IMR-90 (cell line): ENCODE measurements at regions not wholly inside any gene's neighbourhood (a gene's known extent, or its start where the extent isn't known, plus 50 kb on each side); places are given as distances from the start of the nearest gene placed in this dataset.

Source experiments
- ATAC-seq: fragments of 200-7000 bp; cut with Tn5 transposase; 2 replicates; pipeline ENCODE4 v1.9.1; 2020; ENCODE audit warnings: low read depth, mild to moderate bottlenecking, moderate library complexity
- BruUV-seq: library from RNA; stranded (reverse); fragments of 400-500 nt; replicated peaks from 2 replicates; lab custom pipeline; 2021; lab: Mats Ljungman, UMichigan
- CTCF ChIA-PET: fragments of 300-600 bp; formaldehyde crosslinking; extraction: SDS; loops from one replicate; lab custom pipeline; 2021; ENCODE audit warnings: antibody characterized with exemption; lab: Yijun Ruan, JAX
- POLR2A ChIA-PET: fragments of 300-600 bp; sonication (Branson Sonifier 250); formaldehyde crosslinking; loops from one replicate; lab custom pipeline; 2022; ENCODE audit warnings: antibody characterized with exemption; ENCODE audit not compliant: unreplicated experiment; lab: Charles Lee
- DNase-seq: peaks from one replicate; pipeline ENCODE4 v3.0.0; 2013
- H2AFZ ChIP-seq: replicated peaks from 2 replicates; pipeline ENCODE3; 2013; ENCODE audit warnings: low read length, mild to moderate bottlenecking; ENCODE audit not compliant: poor library complexity
- H2AK5ac ChIP-seq: 2 replicates; pipeline ENCODE4 v1.6.1; 2013; ENCODE audit warnings: low read depth, low read length, inconsistent platforms
- H2AK9ac ChIP-seq: replicated peaks from 2 replicates; pipeline ENCODE3; 2013; ENCODE audit warnings: mild to moderate bottlenecking, low read depth, low read length, moderate library complexity; ENCODE audit not compliant: poor library complexity
- H2BK120ac ChIP-seq: 2 replicates; pipeline ENCODE4 v1.6.1; 2013; ENCODE audit warnings: low read depth, low read length, inconsistent platforms
- H2BK15ac ChIP-seq: 3 replicates; pipeline ENCODE4 v1.6.1; 2013; ENCODE audit warnings: low read depth, low read length, inconsistent platforms
- H2BK20ac ChIP-seq: 2 replicates; pipeline ENCODE4 v1.6.1; 2013; ENCODE audit warnings: low read depth, mild to moderate bottlenecking, inconsistent platforms, low read length, moderate library complexity
- H2BK5ac ChIP-seq: 2 replicates; pipeline ENCODE4 v1.6.1; 2013; ENCODE audit warnings: mild to moderate bottlenecking, low read depth, low read length, inconsistent platforms; ENCODE audit not compliant: poor library complexity, severe bottlenecking
- H3K14ac ChIP-seq: replicated peaks from 2 replicates; pipeline ENCODE4 v1.6.1; 2013; ENCODE audit warnings: low read depth, low read length, inconsistent platforms
- H3K18ac ChIP-seq: 2 replicates; pipeline ENCODE4 v1.6.1; 2013; ENCODE audit warnings: low read depth, low read length, control low read depth
- H3K23ac ChIP-seq: 2 replicates; pipeline ENCODE4 v1.6.1; 2013; ENCODE audit warnings: low read depth, low read length, inconsistent platforms
- H3K27ac ChIP-seq: 2 replicates; pipeline ENCODE4 v1.5.1; 2013; ENCODE audit warnings: mild to moderate bottlenecking, control low read depth, low read length; ENCODE audit not compliant: insufficient read depth
- H3K27me3 ChIP-seq: 2 replicates; pipeline ENCODE4 v1.6.1; 2013; ENCODE audit warnings: low read length; ENCODE audit not compliant: control insufficient read depth, insufficient read depth
- H3K36me3 ChIP-seq: 2 replicates; pipeline ENCODE4 v1.6.1; 2013; ENCODE audit warnings: low read length, mixed read lengths; ENCODE audit not compliant: control insufficient read depth, insufficient read depth
- H3K4ac ChIP-seq: 2 replicates; pipeline ENCODE4 v1.6.1; 2013; ENCODE audit warnings: low read depth, low read length, inconsistent platforms
- H3K4me1 ChIP-seq: 2 replicates; pipeline ENCODE4 v1.6.1; 2013; ENCODE audit warnings: low read length, mixed read lengths; ENCODE audit not compliant: control insufficient read depth, insufficient read depth
- H3K4me2 ChIP-seq: 2 replicates; pipeline ENCODE4 v1.6.1; 2013; ENCODE audit warnings: low read depth, mild to moderate bottlenecking, control low read depth, low read length, moderate library complexity
- H3K4me3 ChIP-seq: 2 replicates; pipeline ENCODE4 v1.5.1; 2013; ENCODE audit warnings: low read depth, mild to moderate bottlenecking, control low read depth, low read length, moderate library complexity; ENCODE audit not compliant: insufficient read depth
- H3K56ac ChIP-seq: 2 replicates; pipeline ENCODE4 v1.6.1; 2013; ENCODE audit warnings: low read length, inconsistent platforms; ENCODE audit not compliant: insufficient read depth; ENCODE audit errors: extremely low read depth
- H3K79me1 ChIP-seq, 2 experiments: 2 replicates each; pipeline ENCODE4 v1.6.1; 2013; ENCODE audit warnings: low read length in 2 of 2, inconsistent platforms in 1 of 2, low read depth in 1 of 2
- H3K9ac ChIP-seq: 2 replicates; pipeline ENCODE4 v1.6.1; 2013; ENCODE audit warnings: low read depth, low read length, control low read depth
- H3K9me1 ChIP-seq: 2 replicates; pipeline ENCODE4 v1.6.1; 2013; ENCODE audit warnings: low read length, inconsistent platforms; ENCODE audit not compliant: insufficient read depth
- H3K9me3 ChIP-seq: 2 replicates; pipeline ENCODE4 v1.6.1; 2013; ENCODE audit warnings: low read length; ENCODE audit not compliant: control insufficient read depth, insufficient read depth
- H4K20me1 ChIP-seq: 2 replicates; pipeline ENCODE4 v1.6.1; 2013; ENCODE audit warnings: low read length, inconsistent platforms; ENCODE audit not compliant: insufficient read depth
- H4K5ac ChIP-seq: 2 replicates; pipeline ENCODE4 v1.6.1; 2013; ENCODE audit warnings: mild to moderate bottlenecking, low read depth, low read length, control low read depth
- H4K8ac ChIP-seq, 2 experiments: 2 replicates each; pipeline ENCODE4 v1.6.1; 2013; ENCODE audit warnings: low read depth in 2 of 2, low read length in 2 of 2, control low read depth in 1 of 2, inconsistent platforms in 1 of 2
- H4K91ac ChIP-seq: 2 replicates; pipeline ENCODE4 v1.6.1; 2013; ENCODE audit warnings: low read depth, low read length, inconsistent platforms; ENCODE audit not compliant: insufficient read depth
- BHLHE40 ChIP-seq: fragments of 150-350 bp; IDR thresholded peaks from 2 replicates; pipeline ENCODE4 v1.6.1; 2016; ENCODE audit warnings: mild to moderate bottlenecking, low read depth, low read length
- CEBPB ChIP-seq: IDR thresholded peaks from 2 replicates; pipeline ENCODE4 v1.6.1; 2012; ENCODE audit warnings: low read depth, low read length, improper control_type of control experiment
- FOS ChIP-seq: fragments of 150-350 bp; IDR thresholded peaks from 2 replicates; pipeline ENCODE4 v1.6.1; 2016; ENCODE audit warnings: low read depth, low read length
- MAFK ChIP-seq: IDR thresholded peaks from 2 replicates; pipeline ENCODE4 v1.6.1; 2012; ENCODE audit warnings: low read depth, low read length, improper control_type of control experiment
- MAZ ChIP-seq: IDR thresholded peaks from 2 replicates; pipeline ENCODE4 v1.6.1; 2012; ENCODE audit warnings: low read depth, mild to moderate bottlenecking, low read length, improper control_type of control experiment, moderate library complexity, borderline replicate concordance
- POLR2A ChIP-seq: IDR thresholded peaks from 2 replicates; pipeline ENCODE4 v1.6.1; 2012; ENCODE audit warnings: mild to moderate bottlenecking, low read depth, low read length
- RAD21 ChIP-seq: IDR thresholded peaks from 2 replicates; pipeline ENCODE4 v1.6.1; 2012; ENCODE audit warnings: low read length, improper control_type of control experiment
- RCOR1 ChIP-seq: IDR thresholded peaks from 2 replicates; pipeline ENCODE4 v1.6.1; 2012; ENCODE audit warnings: mild to moderate bottlenecking, low read length, improper control_type of control experiment; ENCODE audit not compliant: insufficient replicate concordance
- RFX5 ChIP-seq: IDR thresholded peaks from 2 replicates; pipeline ENCODE4 v1.8.0; 2012; ENCODE audit warnings: low read depth, mild to moderate bottlenecking, low read length, moderate library complexity
- WGBS, 2 experiments: methylation state at CpG; one replicate each; pipeline versions ENCODE4 v1.1.5 to v1.1.7; 2013; ENCODE audit warnings: missing lambda C conversion rate in 2 of 2; ENCODE audit not compliant: insufficient read length in 1 of 2; ENCODE audit errors: extremely low coverage in 2 of 2; 5-methylcytosine and 5-hydroxymethylcytosine counted together
- dilution Hi-C: fragments of 300-500 bp; cut with HindIII; formaldehyde crosslinking; loops from one replicate; pipeline ENCODE4 v1.14.3; 2018; ENCODE audit warnings: low sequenced_read_pairs; ENCODE audit not compliant: unreplicated experiment
- in situ Hi-C: fragments of 300-500 bp; cut with MboI; formaldehyde crosslinking; loops from 3 replicates; pipeline ENCODE4 v1.14.3; 2019; ENCODE audit warnings: low sequenced_read_pairs, inconsistent platforms, mixed read lengths
- intact Hi-C: fragments of 100-400 bp; cut with micrococcal nuclease; formaldehyde crosslinking; loops from 2 replicates; pipeline ENCODE4 v1.10.0; 2022
- TF ChIP-seq, protein P1 (sequence below): conservative IDR thresholded peaks from 2 replicates; pipeline ENCODE4 v1.5.1; 2012; ENCODE audit warnings: mild to moderate bottlenecking, low read depth, low read length, improper control_type of control experiment
- TF ChIP-seq, protein P2 (sequence below): fragments of 150-350 bp; IDR thresholded peaks from 2 replicates; pipeline ENCODE4 v1.6.1; 2016; ENCODE audit warnings: low read depth, mild to moderate bottlenecking, low read length, moderate library complexity, borderline replicate concordance

DNA sequence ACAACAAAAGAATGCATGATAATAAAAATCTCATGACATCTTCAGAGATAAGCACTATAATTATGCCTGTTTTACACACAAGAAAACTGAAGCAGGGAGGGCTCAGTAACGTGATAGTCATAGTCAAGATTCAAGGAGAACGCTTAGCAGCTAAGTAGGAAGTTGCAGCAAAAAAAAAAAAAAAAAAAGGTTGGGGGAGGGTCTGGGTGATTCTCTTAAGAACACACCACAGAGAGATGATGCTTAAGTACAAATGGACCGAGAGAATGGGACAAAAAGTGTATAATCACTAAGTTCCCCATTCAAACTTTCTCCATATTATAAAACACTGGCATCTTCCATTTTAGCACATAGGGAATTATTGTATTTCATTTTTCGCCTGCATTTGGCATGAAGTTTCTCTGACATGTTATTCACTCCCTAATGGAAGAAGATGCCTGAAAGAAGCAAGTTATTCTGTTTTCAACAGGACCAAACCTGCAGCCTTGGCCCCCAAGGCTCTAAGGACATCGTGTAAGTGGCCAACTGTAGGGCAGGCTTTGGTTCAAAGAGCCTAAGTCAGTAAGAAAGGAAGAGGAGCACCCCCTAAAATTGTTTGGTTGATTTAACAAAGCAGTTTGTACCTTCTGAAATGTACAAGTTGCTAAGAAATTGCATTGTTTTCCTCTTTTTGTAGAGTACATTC is 142.9 kb upstream of the TMPO start:
- no peak overlapping the region for H3K9ac ChIP-seq
- no peaks in the 10 kb centered on the region for H3K4me1 ChIP-seq
- TF ChIP-seq POLR2A (no peak), CEBPB (no peak), MAZ (no peak), RCOR1 (no peak), FOS (no peak), BHLHE40 (no peak), MAFK (no peak), RAD21 (no peak), RFX5 (no peak)
- TF ChIP-seq, protein P1, sequence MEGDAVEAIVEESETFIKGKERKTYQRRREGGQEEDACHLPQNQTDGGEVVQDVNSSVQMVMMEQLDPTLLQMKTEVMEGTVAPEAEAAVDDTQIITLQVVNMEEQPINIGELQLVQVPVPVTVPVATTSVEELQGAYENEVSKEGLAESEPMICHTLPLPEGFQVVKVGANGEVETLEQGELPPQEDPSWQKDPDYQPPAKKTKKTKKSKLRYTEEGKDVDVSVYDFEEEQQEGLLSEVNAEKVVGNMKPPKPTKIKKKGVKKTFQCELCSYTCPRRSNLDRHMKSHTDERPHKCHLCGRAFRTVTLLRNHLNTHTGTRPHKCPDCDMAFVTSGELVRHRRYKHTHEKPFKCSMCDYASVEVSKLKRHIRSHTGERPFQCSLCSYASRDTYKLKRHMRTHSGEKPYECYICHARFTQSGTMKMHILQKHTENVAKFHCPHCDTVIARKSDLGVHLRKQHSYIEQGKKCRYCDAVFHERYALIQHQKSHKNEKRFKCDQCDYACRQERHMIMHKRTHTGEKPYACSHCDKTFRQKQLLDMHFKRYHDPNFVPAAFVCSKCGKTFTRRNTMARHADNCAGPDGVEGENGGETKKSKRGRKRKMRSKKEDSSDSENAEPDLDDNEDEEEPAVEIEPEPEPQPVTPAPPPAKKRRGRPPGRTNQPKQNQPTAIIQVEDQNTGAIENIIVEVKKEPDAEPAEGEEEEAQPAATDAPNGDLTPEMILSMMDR = no peak
- TF ChIP-seq, protein P2, sequence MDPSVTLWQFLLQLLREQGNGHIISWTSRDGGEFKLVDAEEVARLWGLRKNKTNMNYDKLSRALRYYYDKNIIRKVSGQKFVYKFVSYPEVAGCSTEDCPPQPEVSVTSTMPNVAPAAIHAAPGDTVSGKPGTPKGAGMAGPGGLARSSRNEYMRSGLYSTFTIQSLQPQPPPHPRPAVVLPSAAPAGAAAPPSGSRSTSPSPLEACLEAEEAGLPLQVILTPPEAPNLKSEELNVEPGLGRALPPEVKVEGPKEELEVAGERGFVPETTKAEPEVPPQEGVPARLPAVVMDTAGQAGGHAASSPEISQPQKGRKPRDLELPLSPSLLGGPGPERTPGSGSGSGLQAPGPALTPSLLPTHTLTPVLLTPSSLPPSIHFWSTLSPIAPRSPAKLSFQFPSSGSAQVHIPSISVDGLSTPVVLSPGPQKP = no peak
- no peak overlapping the region for H2BK5ac ChIP-seq
- intact Hi-C loops = loop anchor here (1.0 to 5.0 kb wide), 4 partner anchors 145 to 1794 kb away; no protein-coding TSS in a partner anchor
- no peak overlapping the region for H3K14ac ChIP-seq
- H2AK5ac ChIP-seq = no peak overlapping the region
- H4K20me1 ChIP-seq = no peaks in the 10 kb centered on the region
- H3K18ac ChIP-seq = no peak overlapping the region
- ChIA-PET POLR2A (no interaction called here), CTCF (no interaction called here)
- peaks cover 4% of the 10 kb centered on the region for H3K27me3 ChIP-seq
- no peak overlapping the region for H3K56ac ChIP-seq
- no peak overlapping the region for H3K4me2 ChIP-seq
- no peak overlapping the region for H4K8ac ChIP-seq
- H3K23ac ChIP-seq = no peak overlapping the region
- dilution Hi-C loops = no loop called here
- H3K27ac ChIP-seq = no peak overlapping the region
- H2BK15ac ChIP-seq = no peak overlapping the region
- H4K91ac ChIP-seq = no peak overlapping the region
- ATAC-seq = no peak
- H2AK9ac ChIP-seq = no peak overlapping the region
- no peak overlapping the region for H3K4me3 ChIP-seq
- no peaks in the 10 kb centered on the region for H3K36me3 ChIP-seq
- no peak for DNase-seq
- 20% methylated on average over 1 of the region's 5 CpGs; no CpG with 5 or more reads in 1 of the 2 experiments for WGBS, 2 experiments
- in situ Hi-C loops = no loop called here
- H3K79me1 ChIP-seq = no peaks in the 10 kb centered on the region
- H2AFZ ChIP-seq = no peak overlapping the region
- H3K4ac ChIP-seq = no peak overlapping the region
- H2BK20ac ChIP-seq = no peak overlapping the region
- H4K5ac ChIP-seq = no peak overlapping the region
- no TSS peak for BruUV-seq
- no peaks in the 10 kb centered on the region for H3K9me3 ChIP-seq
- H3K9me1 ChIP-seq = no peaks in the 10 kb centered on the region
- no peak overlapping the region for H2BK120ac ChIP-seq
